OCI-M2 (cell line): ENCODE measurements at regions not wholly inside any gene's neighbourhood (a gene's known extent, or its start where the extent isn't known, plus 50 kb on each side); places are given as distances from the start of the nearest gene placed in this dataset.

Source experiments
- DNase-seq: peaks from one replicate; lab custom pipeline; 2025; ENCODE audit not compliant: unreplicated experiment; lab: John Stamatoyannopoulos, UW

- no peak for DNase-seq
These were observed 127.7 kb downstream of the DMRTA2 start for GRCh38 chr1:50295566-50295965.

GRCh38 chr1:50292276-50292675, 131.0 kb downstream of the DMRTA2 start:
- no peak for DNase-seq

- DNase-seq, result no peak
These were observed 133.7 kb downstream of the DMRTA2 start for GRCh38 chr1:50289495-50289894.

GRCh38 chr1:50285994-50286393, 137.2 kb downstream of the DMRTA2 start:
- no peak for DNase-seq

GRCh38 chr1:50279622-50280330, 143.5 kb downstream of the DMRTA2 start:
- no peak for DNase-seq

- DNase-seq, result no peak
These were observed 144.3 kb downstream of the DMRTA2 start for GRCh38 chr1:50278961-50279360.

- DNase-seq, result no peak
These were observed 144.8 kb downstream of the DMRTA2 start for GRCh38 chr1:50278410-50278809.

GRCh38 chr1:50275566-50275965, 147.7 kb downstream of the DMRTA2 start:
- no peak for DNase-seq

- no peak for DNase-seq
These were observed 150.3 kb downstream of the DMRTA2 start for GRCh38 chr1:50272912-50273311.

GRCh38 chr1:50271968-50272578, 151.2 kb downstream of the DMRTA2 start:
- DNase-seq, result peak; percentile 0

- no peak for DNase-seq
These were observed 151.9 kb downstream of the DMRTA2 start for GRCh38 chr1:50271337-50271736.

GRCh38 chr1:50270926-50271325, 152.3 kb downstream of the DMRTA2 start:
- no peak for DNase-seq

GRCh38 chr1:50268049-50268448, 155.2 kb downstream of the DMRTA2 start:
- no peak for DNase-seq

- DNase-seq, result no peak
These were observed 156.7 kb downstream of the DMRTA2 start for GRCh38 chr1:50266509-50266908.

GRCh38 chr1:50265790-50266314, 157.1 kb downstream of the ELAVL4 start:
- DNase-seq, result no peak

- DNase-seq, result no peak
These were observed 155.9 kb downstream of the ELAVL4 start for GRCh38 chr1:50264590-50264989.

- no peak for DNase-seq
These were observed 153.7 kb downstream of the ELAVL4 start for GRCh38 chr1:50262436-50262835.

GRCh38 chr1:50261951-50262350, 153.2 kb downstream of the ELAVL4 start:
- DNase-seq, result no peak

- no peak for DNase-seq
These were observed 149.4 kb downstream of the ELAVL4 start for GRCh38 chr1:50257940-50258685.

GRCh38 chr1:50257029-50257428, 148.3 kb downstream of the ELAVL4 start:
- no peak for DNase-seq
